Occipital lobe (tissue), 1 donor: ENCODE measurements at regions not wholly inside any gene's neighbourhood (a gene's known extent, or its start where the extent isn't known, plus 50 kb on each side); places are given as distances from the start of the nearest gene placed in this dataset.

Experiments
- DNase-seq: peaks from one replicate; lab custom pipeline; 2025; lab: John Stamatoyannopoulos, UW

DNA sequence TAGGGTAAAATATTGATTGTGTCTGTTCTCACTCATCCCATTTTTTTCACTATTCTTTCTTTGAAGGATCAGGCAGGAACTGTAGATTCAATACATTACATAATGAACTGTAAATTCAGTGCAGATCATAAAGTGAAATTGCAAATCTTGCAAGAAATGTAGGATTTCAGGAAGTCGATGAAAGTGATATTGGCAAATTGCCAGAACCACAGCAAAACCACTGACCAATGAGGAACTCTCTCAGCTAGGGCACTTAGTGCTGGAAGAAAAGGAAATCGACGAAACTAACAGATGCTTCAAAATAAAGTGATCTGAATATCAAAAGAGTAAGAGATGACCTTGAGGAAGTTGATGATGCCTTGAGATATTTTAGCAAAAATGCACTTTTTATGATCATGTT is 157.6 kb downstream of the AACS start:
- DNase-seq = no peak

- no peak for DNase-seq
Observed at GRCh38 chr12:125225641-125226040, 160.4 kb downstream of the AACS start.

DNA sequence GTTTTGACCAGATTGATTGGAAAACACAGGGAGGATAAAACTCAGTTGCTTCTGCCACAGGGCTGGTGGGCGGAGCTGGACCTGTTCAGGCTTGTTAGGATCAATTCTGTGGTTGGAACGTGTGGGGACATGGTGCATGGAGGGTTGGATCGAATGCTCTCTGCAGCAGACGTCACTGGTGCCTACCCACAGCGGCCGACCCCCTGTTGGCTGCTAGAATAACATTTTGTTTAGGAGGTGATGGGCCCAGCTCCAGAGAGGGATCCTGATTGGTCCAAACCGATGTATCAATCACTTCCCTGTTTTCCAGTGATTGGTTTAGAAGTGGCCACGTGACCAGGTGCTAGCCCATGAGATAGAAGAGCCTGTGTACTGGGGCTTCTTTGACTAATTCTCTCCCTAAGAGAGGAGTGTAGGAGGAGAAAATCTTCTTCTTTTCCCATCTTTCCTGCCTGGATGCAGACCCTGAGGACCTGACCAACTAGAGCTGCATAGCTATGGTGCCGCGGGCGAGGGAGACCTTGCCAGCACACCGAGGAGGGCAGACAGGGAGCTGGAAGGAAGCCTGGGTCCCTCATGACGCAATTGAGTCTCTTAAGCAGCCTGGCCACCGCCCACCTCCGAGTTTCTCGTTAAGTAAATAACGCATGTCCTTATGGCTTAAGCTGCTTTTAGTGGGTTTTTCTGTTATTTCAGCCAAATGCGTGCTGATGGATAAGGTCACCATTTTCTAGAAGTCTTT is 163.5 kb downstream of the AACS start:
- no peak for DNase-seq

GRCh38 chr12:125229878-125230530 is 164.8 kb downstream of the AACS start:
- no peak for DNase-seq

GRCh38 chr12:125233319-125233718 is 168.1 kb downstream of the AACS start:
- no peak for DNase-seq

DNA sequence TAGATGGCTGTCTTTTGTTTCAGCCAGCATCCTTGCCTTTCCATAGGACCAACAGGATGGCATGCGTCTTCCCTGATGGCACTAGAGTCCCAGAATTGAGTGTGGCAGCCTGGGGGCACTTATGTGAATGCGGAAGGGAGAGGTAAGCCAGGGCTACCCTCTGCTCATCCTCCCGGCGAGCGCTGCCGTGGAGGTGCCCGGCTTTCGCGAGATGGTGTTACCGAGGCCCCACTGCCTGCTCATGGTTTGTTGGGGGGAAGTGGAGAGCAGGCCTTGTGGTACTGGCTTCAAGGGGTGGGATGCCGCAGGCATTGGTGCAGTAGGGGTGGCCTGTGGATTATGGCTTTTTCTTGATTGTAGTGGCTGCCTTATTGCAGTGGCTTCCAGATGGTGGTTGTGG is 174.3 kb downstream of the AACS start:
- no peak for DNase-seq

- no peak for DNase-seq
Observed at GRCh38 chr12:125240717-125241116, 175.5 kb downstream of the AACS start.

DNA sequence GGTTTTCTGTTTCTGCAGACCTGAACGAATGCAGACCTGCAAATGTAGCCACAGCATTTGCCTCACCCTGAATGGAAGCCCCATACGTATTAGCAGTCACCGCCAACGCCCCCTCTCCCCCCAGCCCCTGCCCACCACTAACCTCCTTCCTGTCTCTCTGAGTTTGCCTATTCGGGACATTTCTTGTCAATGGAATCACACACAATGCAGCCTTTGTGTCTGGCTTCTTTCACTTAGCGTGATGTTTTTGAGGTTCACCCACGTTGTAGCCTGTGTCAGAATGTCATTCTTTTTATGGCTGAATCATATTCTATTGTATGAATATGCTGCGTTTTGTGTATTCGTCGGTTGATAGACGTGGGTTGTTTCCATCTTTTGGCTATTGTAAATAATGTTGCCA is 178.6 kb downstream of the AACS start:
- no peak for DNase-seq

DNA sequence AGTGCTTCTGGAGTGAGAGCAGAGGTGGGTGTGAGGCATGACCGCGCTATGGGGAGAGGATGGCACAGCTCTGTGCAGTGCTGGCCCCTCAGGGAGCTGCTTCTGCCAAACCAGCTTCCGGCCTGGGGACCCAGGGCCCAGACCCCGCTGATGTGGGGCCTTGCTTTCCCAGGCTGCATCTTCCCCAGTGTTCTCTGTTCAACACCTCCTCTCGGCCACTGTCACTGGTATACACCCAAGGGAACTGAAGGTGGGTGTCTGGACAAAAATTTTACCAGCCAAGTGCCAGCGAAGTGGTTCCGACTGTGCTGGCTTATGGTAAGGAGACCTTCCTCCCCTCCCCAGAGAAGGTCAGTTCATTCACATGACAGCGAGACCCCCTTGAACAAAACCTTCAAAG is 179.1 kb downstream of the AACS start:
- DNase-seq = no peak

DNA sequence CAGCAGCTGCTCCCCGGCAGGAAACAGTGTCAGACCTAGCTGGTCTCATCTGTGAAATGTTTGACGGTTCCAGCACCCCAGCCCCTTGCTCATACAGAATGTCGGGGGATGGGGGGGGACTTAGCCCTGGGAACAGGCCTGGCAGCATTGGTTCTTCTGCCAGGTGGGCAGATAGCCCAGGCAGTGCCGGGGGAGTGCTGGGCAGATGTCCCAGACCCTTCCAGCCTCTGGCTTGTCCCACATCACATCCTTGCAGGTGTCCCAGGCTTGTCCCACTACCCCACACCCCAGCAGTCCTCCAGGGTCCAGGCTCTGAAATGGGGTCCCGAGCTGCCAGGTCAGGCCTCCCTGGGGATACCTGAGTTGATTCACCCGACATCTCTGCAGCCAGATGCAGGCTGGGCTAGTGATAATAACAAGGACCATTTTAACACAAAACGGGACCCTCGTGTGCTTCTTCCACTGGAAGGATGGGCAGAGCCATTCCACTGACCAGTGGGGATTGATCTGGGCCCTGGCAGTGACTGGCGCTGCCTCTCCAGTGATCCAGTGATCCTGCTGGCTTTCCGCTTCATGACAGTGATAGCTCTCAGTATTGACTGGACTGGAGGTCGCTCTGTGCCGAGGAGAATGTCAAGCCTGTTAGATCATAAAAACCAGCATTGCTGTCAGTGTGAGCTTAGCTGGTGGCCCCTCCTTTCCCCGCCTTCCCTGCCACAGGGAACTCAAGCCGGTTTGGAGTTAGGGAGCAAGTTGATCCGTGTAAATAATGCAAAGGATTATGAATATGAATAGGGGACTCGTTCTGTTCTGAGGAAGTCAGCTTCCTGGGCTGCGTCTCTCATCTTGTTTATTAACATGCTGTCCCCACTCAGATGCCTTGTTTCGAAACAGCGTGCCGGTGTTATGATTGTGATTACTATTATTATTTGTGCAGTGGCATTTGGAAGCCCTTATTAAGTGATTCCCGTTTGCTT is 180.6 kb downstream of the AACS start:
- DNase-seq = no peak

- no peak for DNase-seq
Observed at GRCh38 chr12:125247477-125247876, 182.2 kb downstream of the AACS start.

DNA sequence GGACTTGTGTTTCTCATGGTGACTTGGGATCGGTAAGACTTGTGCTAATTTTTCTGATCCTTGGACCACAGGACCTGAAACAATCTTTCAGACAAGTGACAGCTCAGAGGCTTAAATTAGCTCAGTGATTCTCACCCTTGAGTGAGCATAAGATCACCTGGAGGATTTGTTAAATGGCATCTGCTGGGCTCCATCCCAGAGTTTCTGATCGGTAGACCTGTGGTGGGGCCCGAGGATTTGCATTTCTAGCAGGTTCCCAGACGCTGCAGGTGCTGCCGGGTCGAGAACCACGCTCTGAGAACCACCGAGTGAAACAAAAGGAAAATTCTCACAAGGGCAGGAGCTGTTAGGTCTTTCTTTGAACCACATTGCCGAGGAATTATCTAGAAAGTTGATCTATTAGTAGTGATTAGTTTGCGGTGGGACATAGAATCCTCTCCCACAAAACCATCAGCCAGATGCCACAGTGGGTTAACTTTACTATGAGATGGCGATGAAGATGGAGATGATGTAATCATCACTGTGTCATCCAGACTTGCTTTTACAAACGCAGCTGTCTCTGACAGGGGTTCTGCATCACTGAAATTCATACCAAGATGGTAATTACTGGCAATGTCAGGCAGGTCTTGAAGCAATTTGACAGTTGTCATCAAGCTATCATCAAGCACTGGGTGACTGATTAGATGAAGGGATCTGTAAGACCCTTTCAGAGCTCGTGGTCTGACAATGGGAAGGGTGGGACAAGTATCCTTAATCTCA is 184.0 kb downstream of the AACS start:
- no peak for DNase-seq

GRCh38 chr12:125249932-125250331 is 184.7 kb downstream of the AACS start:
- DNase-seq = no peak

DNA sequence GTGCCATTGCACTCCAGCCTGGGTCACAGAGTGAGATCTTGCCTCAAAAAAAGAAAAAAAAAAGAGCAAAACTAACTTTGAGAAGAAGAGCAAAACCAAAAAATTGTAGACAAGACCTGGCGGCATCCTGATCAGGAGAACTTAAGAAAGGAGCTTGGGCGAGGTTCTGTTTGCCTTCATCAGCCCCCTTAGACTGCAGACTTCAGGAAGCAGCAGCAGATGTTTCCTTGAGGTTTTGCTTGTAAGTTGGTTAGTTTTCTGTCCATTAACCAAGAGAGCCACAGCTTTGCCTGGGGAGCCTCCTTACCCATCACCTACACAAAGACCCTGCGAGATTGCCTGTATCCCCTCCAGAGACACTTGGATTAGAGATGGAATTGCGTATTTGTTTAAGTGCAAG is 189.0 kb downstream of the AACS start:
- no peak for DNase-seq

- DNase-seq = no peak
Observed at GRCh38 chr12:125254856-125255255, 189.6 kb downstream of the AACS start.

- no peak for DNase-seq
Observed at GRCh38 chr12:125255935-125256633, 190.8 kb downstream of the AACS start.

- no peak for DNase-seq
Observed at GRCh38 chr12:125256634-125256936, 191.3 kb downstream of the AACS start.

- no peak for DNase-seq
Observed at GRCh38 chr12:125259178-125259867, 194.1 kb downstream of the AACS start.

DNA sequence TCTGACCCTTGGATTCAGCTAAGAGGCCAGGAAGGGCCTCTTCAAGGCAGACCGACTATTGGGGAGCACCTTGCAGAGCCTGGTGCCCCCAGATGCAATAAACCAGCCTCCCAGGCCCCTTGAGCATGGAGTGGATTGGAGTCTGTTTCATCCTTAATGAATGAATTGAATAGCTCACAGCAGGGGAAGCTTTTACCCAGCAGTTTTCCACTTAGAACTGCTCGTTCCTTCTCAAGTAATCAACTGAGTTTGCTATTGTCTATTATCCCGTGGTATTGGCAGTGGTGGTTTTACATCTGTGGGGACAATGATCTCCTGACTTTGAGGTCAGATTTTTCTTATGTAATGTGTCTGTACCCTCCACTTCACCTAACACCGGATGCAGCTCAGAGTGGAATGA is 197.6 kb downstream of the AACS start:
- DNase-seq = no peak

DNA sequence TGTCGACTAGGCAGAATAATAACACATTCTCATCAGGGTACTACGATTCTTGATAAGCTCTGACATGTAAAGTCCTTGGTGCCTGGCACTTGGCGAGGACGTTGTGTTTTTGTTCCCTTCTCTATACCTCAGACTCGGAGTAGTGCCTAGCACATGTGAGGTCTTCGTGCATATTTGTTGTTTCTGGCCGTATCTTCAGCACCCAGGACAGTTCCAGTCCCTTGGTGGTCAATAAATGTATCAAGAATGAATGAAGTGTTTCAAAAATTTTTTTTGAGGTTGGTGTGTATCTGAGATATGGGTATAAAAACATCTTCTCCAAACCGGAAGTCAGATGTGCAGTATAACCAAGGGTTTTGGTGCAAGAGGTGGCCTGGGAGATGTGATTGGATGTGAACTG is 198.2 kb downstream of the AACS start:
- DNase-seq = no peak
